ENCODE measurements at regions not wholly inside any gene's neighbourhood (a gene's known extent, or its start where the extent isn't known, plus 50 kb on each side); places are given as distances from the start of the nearest gene placed in this dataset.

DNA sequence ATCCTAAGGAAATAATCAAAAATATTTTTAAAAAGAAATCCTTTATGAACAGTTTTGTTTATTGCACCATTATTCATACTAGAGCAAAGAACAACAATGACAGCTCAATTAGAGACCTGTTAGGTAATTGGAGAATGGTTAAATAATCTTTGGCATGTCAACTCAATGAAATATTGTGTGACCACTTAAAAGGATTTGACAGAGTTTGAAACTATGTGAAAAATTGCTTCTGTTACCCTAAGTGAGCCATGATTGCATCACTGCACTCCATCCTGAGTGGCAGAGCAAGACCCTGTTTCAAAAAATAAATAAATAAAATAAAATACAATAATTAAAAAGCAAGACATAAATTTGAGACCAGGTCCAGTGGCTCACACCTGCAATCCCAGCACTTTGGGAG is 66.1 kb upstream of the ATP8B1 start:
- TF ChIP-seq CTCF (IDR thresholded peaks at IDR 0.05 in 4 of 5, conservative IDR thresholded peaks at IDR 0.05 in 1 of 5) (no peak), POLR2A (IDR thresholded peaks at IDR 0.05) (no peak)

All from gastrocnemius medialis (tissue), 4 donors.